Bronchial epithelial cell (primary cell): ENCODE measurements at regions not wholly inside any gene's neighbourhood (a gene's known extent, or its start where the extent isn't known, plus 50 kb on each side); places are given as distances from the start of the nearest gene placed in this dataset.

Experiments
- DNase-seq: peaks from one replicate; pipeline ENCODE4 v3.0.0-alpha.2; 2010; ENCODE audit warnings: low read depth
- FAIRE-seq: peaks from 2 replicates; lab custom pipeline; 2011; peaks lifted over from hg19 to GRCh38; lab: Jason Lieb, UNC
- H3K27me3 ChIP-seq: 2 replicates; pipeline ENCODE4 v1.5.1; 2011; ENCODE audit warnings: low read length; ENCODE audit not compliant: control insufficient read depth, insufficient read depth
- H3K36me3 ChIP-seq: 2 replicates; pipeline ENCODE4 v1.5.1; 2011; ENCODE audit warnings: low read length; ENCODE audit not compliant: control insufficient read depth, insufficient read depth
- H3K4me3 ChIP-seq: 2 replicates; pipeline ENCODE4 v1.5.1; 2011; ENCODE audit warnings: mild to moderate bottlenecking, low read depth, low read length, control low read depth
- TF ChIP-seq, protein P1 (sequence below): IDR thresholded peaks from 2 replicates; pipeline ENCODE4 v1.5.1; 2011; ENCODE audit warnings: mild to moderate bottlenecking, moderate library complexity, low read length, control low read depth, inconsistent platforms; ENCODE audit not compliant: insufficient read depth, severe bottlenecking

- DNase-seq (peak; percentile 51), FAIRE-seq (no peak)
- Histone ChIP-seq H3K27me3 (no peaks in the 10 kb centered on the region), H3K36me3 (no peaks in the 10 kb centered on the region), H3K4me3 (no peak overlapping the region)
- TF ChIP-seq, protein P1, sequence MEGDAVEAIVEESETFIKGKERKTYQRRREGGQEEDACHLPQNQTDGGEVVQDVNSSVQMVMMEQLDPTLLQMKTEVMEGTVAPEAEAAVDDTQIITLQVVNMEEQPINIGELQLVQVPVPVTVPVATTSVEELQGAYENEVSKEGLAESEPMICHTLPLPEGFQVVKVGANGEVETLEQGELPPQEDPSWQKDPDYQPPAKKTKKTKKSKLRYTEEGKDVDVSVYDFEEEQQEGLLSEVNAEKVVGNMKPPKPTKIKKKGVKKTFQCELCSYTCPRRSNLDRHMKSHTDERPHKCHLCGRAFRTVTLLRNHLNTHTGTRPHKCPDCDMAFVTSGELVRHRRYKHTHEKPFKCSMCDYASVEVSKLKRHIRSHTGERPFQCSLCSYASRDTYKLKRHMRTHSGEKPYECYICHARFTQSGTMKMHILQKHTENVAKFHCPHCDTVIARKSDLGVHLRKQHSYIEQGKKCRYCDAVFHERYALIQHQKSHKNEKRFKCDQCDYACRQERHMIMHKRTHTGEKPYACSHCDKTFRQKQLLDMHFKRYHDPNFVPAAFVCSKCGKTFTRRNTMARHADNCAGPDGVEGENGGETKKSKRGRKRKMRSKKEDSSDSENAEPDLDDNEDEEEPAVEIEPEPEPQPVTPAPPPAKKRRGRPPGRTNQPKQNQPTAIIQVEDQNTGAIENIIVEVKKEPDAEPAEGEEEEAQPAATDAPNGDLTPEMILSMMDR: peak; percentile 11
Measured at GRCh38 chr1:224521904-224522734, 87.5 kb upstream of the WDR26 start.

DNA sequence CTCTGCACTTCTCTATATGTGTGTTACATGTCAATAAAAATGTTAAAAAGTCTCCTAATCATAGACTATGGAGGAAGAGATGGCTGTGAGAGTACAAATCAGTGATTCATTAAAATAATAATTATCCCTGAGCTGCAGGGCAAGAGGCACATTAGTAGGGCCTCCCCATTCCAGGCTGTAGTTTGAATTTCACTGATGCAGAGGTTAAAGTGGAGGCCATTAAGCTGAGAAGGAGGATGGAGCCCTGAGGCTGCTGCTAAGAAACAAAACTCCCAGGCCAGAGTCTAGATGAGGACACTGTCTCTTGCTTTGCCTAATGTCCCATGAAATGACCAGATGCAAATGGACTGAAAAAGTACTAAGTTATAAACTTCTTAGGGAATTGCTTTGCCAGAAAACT, 89.1 kb upstream of the WDR26 start:
- no peak for FAIRE-seq

DNA sequence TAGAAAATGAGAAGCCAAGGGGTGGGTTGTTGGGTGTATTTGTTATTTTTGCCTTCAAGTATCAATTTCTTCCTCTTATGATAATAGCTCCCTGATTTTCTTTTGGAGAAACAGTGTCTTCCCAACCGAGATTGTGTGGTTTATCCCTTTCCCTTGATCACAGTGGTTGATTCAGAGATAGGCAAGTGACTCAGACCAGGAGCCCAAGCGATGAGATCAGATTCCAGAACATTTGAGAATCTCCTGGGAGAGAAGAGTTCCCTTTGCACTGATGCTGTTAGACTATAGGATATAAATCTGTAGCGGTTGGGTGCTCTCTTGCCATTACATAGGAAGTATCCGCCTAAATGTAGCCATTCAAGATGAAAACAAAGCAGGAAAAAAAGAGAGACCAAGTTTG, 90.1 kb upstream of the WDR26 start:
- TF ChIP-seq, protein P1: no peak
- Histone ChIP-seq H3K36me3 (no peaks in the 10 kb centered on the region), H3K27me3 (no peaks in the 10 kb centered on the region), H3K4me3 (no peak overlapping the region)
- DNase-seq (peak; percentile 55), FAIRE-seq (no peak)

More for the DNA sequence above, 89.1 kb upstream of the WDR26 start:
- Histone ChIP-seq H3K4me3 (no peak overlapping the region), H3K27me3 (no peaks in the 10 kb centered on the region), H3K36me3 (no peaks in the 10 kb centered on the region)
- no peak for DNase-seq
- TF ChIP-seq, protein P1: no peak

DNA sequence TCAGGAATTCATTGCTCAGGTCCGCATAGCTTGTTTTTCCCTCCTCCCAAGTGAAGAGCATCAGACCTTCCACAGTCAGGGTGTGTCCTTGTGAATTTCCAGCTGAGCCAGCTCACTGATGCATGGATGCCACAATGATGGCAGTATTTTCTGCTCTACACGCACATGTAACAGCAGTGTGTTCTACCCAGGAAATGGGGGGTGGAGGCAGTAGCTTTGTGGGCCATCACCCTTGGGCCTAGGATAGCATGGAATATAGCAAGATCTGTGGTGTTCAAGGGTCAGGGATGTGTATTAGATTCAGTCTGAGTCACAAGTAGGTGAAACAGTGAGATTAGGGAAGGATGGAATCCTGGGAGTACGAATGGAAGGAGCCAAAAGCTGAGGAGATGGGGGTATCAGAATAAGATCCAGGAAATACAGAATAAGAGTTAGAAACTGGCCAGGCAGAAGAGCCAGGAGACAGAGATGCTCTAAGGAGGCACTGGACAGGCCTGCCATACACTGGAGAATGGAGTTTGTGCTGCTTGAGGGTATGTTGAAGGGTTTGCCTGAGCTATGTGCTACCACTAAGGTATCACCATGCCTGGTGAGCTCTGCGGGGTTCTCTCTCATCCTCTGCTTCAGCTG, 90.6 kb upstream of the CNIH3 start:
- Histone ChIP-seq H3K36me3 (no peaks in the 10 kb centered on the region), H3K27me3 (no peaks in the 10 kb centered on the region), H3K4me3 (no peak overlapping the region)
- DNase-seq (no peak), FAIRE-seq (no peak)
- TF ChIP-seq, protein P1: no peak

GRCh38 chr1:224526771-224527170, 89.3 kb upstream of the CNIH3 start:
- TF ChIP-seq, protein P1: no peak
- H3K4me3 ChIP-seq: no peak overlapping the region

More at GRCh38 chr1:224526771-224527170, 89.3 kb upstream of the CNIH3 start:
- DNase-seq: no peak
- H3K27me3 ChIP-seq: no peaks in the 10 kb centered on the region
- no peak for FAIRE-seq
- H3K36me3 ChIP-seq: no peaks in the 10 kb centered on the region
